Activated naive CD8-positive, alpha-beta T cell (primary cell): ENCODE measurements at regions not wholly inside any gene's neighbourhood (a gene's known extent, or its start where the extent isn't known, plus 50 kb on each side); places are given as distances from the start of the nearest gene placed in this dataset.

ENCODE experiments used
- H3K27ac Mint-ChIP-seq: one replicate; pipeline ENCODE4 v1.8.0; 2021; ENCODE audit warnings: mixed read lengths
- H3K27me3 Mint-ChIP-seq: one replicate; pipeline ENCODE4 v1.8.0; 2021; ENCODE audit warnings: mixed read lengths
- H3K36me3 Mint-ChIP-seq: one replicate; pipeline ENCODE4 v1.8.0; 2021; ENCODE audit warnings: mixed read lengths
- H3K4me1 Mint-ChIP-seq: one replicate; pipeline ENCODE4 v1.8.0; 2021; ENCODE audit warnings: low read depth, mixed read lengths
- H3K4me3 Mint-ChIP-seq: one replicate; pipeline ENCODE4 v1.8.0; 2021; ENCODE audit warnings: mild to moderate bottlenecking, mixed read lengths
- H3K9me3 Mint-ChIP-seq: one replicate; pipeline ENCODE4 v1.8.0; 2021; ENCODE audit warnings: low read depth, mixed read lengths

- Mint-ChIP-seq H3K4me1 (peaks cover 6% of the 10 kb centered on the region), H3K27ac (no peak overlapping the region), H3K4me3 (no peak overlapping the region), H3K27me3 (no peaks in the 10 kb centered on the region), H3K36me3 (no peaks in the 10 kb centered on the region), H3K9me3 (no peaks in the 10 kb centered on the region)
Measured at GRCh38 chr14:100393906-100394732, 71.0 kb downstream of the SLC25A47 start.

DNA sequence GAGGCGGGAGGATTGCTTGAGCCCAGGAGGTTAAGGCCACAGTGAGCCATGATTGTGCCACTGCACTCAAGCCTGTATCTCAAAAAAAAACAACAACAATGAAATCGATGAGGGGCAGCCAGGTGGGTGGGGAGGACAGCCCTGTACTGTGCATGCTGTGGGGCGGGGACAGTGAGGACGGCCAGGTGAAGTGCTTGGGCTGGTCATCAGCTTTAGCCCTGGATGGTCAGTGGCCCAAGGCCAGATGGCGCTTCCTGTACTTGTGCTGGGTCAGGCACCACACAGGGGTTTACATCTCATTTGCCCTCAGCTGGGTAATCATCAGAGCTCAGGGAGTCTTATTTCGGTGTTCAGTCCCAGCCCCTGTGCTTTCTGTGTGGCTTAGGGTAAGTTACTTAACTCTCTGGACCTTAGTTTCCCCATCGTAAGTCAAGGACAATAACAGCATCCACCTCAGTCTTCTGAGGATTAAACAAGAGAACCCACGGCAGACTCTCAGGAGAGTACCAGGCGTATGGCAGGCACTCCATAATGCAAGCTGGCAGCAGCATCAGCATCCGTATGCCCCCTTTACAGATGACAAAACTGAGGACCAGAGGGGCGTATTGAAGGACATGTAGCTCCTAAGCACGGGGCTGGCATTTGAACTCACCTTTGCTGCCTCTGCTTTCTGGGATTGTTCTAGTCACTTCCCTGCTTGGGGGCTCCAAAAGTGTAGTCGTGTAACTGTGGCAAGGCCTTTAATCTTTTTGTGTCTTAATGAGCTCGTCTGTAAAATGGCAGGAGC lies 71.9 kb downstream of the SLC25A47 start:
- H3K4me1 Mint-ChIP-seq: peaks cover 4% of the 10 kb centered on the region
- no peaks in the 10 kb centered on the region for H3K36me3 Mint-ChIP-seq
- no peak overlapping the region for H3K4me3 Mint-ChIP-seq
- H3K27ac Mint-ChIP-seq: no peak overlapping the region
- no peaks in the 10 kb centered on the region for H3K9me3 Mint-ChIP-seq
- H3K27me3 Mint-ChIP-seq: no peaks in the 10 kb centered on the region

DNA sequence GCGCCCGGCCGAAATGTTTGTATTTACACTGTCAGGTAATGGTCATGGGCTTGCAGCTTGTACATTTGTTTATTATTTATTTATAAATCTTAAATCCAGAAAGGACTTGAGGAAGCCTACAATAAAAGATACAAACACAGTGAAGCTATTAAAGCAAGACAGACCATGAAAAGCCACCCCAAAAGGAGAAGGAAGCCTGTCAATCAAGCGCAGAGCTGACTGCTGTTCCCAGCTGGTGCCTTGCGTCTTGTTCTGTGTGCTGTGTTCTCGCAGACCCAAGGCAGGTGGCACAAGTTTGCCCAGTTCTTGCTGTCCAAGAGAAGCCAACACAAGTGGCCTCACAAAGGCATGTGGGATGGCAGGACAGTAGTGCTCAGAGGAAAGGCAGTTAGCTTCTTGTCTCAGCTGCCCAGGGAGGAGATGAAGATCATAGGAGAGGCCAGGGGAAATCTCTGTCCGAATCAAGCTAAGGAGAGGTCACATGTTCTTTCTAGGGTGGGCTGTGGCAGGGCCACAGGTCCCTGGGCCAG lies 73.2 kb downstream of the SLC25A47 start:
- no peak overlapping the region for H3K4me3 Mint-ChIP-seq
- no peaks in the 10 kb centered on the region for H3K9me3 Mint-ChIP-seq
- H3K27me3 Mint-ChIP-seq: no peaks in the 10 kb centered on the region
- H3K4me1 Mint-ChIP-seq: peaks cover 2% of the 10 kb centered on the region
- H3K27ac Mint-ChIP-seq: no peak overlapping the region
- H3K36me3 Mint-ChIP-seq: no peaks in the 10 kb centered on the region

GRCh38 chr14:100397005-100397404 lies 73.9 kb downstream of the SLC25A47 start:
- Mint-ChIP-seq H3K36me3 (peaks cover 2% of the 10 kb centered on the region), H3K4me1 (peaks cover 7% of the 10 kb centered on the region), H3K27ac (no peak overlapping the region), H3K27me3 (no peaks in the 10 kb centered on the region), H3K4me3 (no peak overlapping the region), H3K9me3 (no peaks in the 10 kb centered on the region)

GRCh38 chr14:100398044-100398443 lies 74.9 kb downstream of the SLC25A47 start:
- H3K27me3 Mint-ChIP-seq: no peaks in the 10 kb centered on the region
- peaks cover 2% of the 10 kb centered on the region for H3K36me3 Mint-ChIP-seq
- no peak overlapping the region for H3K4me3 Mint-ChIP-seq
- peaks cover 7% of the 10 kb centered on the region for H3K4me1 Mint-ChIP-seq
- no peaks in the 10 kb centered on the region for H3K9me3 Mint-ChIP-seq
- no peak overlapping the region for H3K27ac Mint-ChIP-seq

GRCh38 chr14:100399052-100399849 lies 76.1 kb downstream of the SLC25A47 start:
- H3K27me3 Mint-ChIP-seq: no peaks in the 10 kb centered on the region
- H3K4me3 Mint-ChIP-seq: no peak overlapping the region
- H3K36me3 Mint-ChIP-seq: peaks cover 2% of the 10 kb centered on the region
- H3K4me1 Mint-ChIP-seq: peaks cover 8% of the 10 kb centered on the region
- no peaks in the 10 kb centered on the region for H3K9me3 Mint-ChIP-seq
- H3K27ac Mint-ChIP-seq: no peak overlapping the region

GRCh38 chr14:100400115-100400514 lies 77.0 kb downstream of the SLC25A47 start:
- Mint-ChIP-seq H3K27ac (no peak overlapping the region), H3K4me1 (peaks cover 15% of the 10 kb centered on the region), H3K27me3 (no peaks in the 10 kb centered on the region), H3K9me3 (no peaks in the 10 kb centered on the region), H3K4me3 (no peak overlapping the region), H3K36me3 (peaks cover 2% of the 10 kb centered on the region)

DNA sequence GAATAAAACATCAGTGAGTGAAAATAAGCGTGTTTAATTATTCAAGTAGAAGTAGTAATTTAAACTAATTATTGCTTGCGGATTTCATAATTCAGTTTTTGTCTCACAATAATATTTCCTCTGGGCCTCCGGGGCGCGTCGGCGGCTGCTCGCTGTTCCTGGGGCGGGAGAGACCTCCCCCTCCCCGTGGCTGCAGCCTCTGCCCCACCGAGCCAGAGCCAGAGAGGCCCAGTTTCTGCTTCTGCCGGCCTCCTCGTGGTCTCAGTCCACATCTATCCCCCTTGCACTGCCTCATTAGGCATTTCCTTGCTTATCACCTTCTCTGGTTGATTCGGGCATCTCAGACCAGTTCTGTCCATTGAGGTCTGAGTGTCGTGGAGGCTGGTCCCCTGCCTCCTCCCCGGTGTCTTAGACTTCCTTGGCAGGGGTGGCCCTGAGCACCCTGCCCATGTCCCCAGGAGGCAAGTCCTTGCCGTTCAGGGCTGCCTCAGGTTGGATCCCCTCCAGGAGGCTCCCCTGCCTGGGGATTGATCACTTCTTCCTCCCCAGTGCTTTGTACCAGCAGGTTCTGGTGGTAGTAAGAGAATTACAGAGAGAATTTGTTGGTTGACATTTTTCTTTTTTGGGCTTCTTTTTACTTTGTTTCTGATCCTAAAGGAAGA lies 78.0 kb downstream of the SLC25A47 start:
- Mint-ChIP-seq H3K36me3 (peaks cover 2% of the 10 kb centered on the region), H3K4me1 (peaks cover 24% of the 10 kb centered on the region), H3K27ac (no peak overlapping the region), H3K27me3 (no peaks in the 10 kb centered on the region), H3K4me3 (no peak overlapping the region), H3K9me3 (no peaks in the 10 kb centered on the region)

DNA sequence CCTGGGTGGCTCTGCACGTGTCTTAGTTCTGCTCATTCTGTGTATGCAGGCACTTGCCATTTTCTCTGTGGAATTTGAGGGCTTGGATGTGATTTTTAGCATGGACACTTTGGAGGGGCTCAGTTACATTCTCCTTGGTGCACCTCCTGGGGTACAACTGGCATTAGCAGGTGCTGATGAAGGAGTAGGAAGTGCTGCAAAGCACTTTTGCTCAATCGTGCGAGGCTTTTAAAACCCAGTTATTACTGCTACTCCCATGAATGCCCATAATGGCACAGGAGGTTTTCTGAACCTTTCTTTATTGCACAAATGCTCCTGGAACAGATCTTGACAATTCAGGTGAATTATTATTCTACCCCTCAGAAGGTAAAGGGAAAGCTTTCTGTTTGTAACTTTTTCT lies 78.7 kb downstream of the SLC25A47 start:
- Mint-ChIP-seq H3K4me1 (peaks cover 30% of the 10 kb centered on the region), H3K27ac (no peak overlapping the region)

DNA sequence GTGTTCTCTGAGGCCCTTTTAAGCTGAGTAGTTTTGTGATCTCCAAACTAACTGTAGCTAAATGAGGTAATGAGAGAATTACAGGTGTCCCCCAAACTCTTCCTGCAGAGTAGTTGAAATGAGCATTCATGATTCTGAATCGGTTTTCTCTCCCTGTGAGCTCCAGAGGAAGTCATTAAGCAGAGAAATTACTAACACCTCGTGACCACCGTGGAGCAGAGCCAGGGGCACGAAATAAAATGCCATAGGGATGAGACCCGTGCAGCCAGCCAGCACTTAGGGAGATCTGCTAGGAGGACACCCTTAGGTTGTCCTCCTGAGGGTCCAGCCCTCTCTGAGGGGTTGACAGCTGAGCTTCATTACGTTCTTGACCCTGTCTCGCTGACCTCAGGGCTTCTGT lies 79.5 kb downstream of the SLC25A47 start:
- Mint-ChIP-seq H3K27ac (no peak overlapping the region), H3K36me3 (peaks cover 2% of the 10 kb centered on the region), H3K27me3 (no peaks in the 10 kb centered on the region), H3K4me3 (no peak overlapping the region), H3K4me1 (peaks cover 38% of the 10 kb centered on the region), H3K9me3 (no peaks in the 10 kb centered on the region)

More for the DNA sequence above, 78.7 kb downstream of the SLC25A47 start:
- Mint-ChIP-seq H3K4me3 (no peak overlapping the region), H3K36me3 (peaks cover 2% of the 10 kb centered on the region), H3K27me3 (no peaks in the 10 kb centered on the region), H3K9me3 (no peaks in the 10 kb centered on the region)

DNA sequence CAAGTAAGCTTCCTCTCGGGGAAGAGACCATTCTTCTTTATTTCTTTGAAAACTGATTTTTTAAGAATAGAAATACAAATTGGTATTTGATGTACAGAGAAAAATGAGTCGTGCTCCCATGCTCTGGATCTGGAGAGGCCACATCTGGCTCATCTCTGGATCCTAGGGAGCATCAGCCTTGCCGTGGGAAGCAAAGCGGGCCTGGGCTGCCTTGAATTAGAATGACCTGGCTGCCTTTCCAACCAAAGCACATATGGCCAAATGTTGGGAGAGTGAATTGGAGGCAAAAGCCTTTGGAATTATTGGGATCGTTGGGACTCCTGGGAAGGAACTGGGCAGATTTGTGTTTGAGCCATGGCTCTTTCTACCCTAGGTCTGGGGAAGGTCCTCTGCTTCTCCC lies 80.0 kb downstream of the SLC25A47 start:
- Mint-ChIP-seq H3K27ac (no peak overlapping the region), H3K36me3 (peaks cover 2% of the 10 kb centered on the region), H3K27me3 (no peaks in the 10 kb centered on the region), H3K4me1 (peaks cover 42% of the 10 kb centered on the region), H3K4me3 (no peak overlapping the region), H3K9me3 (no peaks in the 10 kb centered on the region)

- H3K9me3 Mint-ChIP-seq: no peaks in the 10 kb centered on the region
- no peak overlapping the region for H3K4me3 Mint-ChIP-seq
- peaks cover 2% of the 10 kb centered on the region for H3K36me3 Mint-ChIP-seq
- no peaks in the 10 kb centered on the region for H3K27me3 Mint-ChIP-seq
- H3K4me1 Mint-ChIP-seq: peaks cover 42% of the 10 kb centered on the region
- H3K27ac Mint-ChIP-seq: no peak overlapping the region
Measured at GRCh38 chr14:100403802-100404365, 80.7 kb downstream of the SLC25A47 start.

GRCh38 chr14:100404419-100404818 lies 81.3 kb downstream of the SLC25A47 start:
- H3K27me3 Mint-ChIP-seq: no peaks in the 10 kb centered on the region
- H3K36me3 Mint-ChIP-seq: peaks cover 2% of the 10 kb centered on the region
- H3K4me3 Mint-ChIP-seq: no peak overlapping the region
- H3K27ac Mint-ChIP-seq: no peak overlapping the region
- no peaks in the 10 kb centered on the region for H3K9me3 Mint-ChIP-seq
- peaks cover 42% of the 10 kb centered on the region for H3K4me1 Mint-ChIP-seq
